Glutamatergic neuron (in vitro differentiated cells): ENCODE measurements at regions not wholly inside any gene's neighbourhood (a gene's known extent, or its start where the extent isn't known, plus 50 kb on each side); places are given as distances from the start of the nearest gene placed in this dataset.

Source experiments
- DNase-seq: peaks from one replicate; pipeline ENCODE4 v3.0.0; 2022
- H3K27ac Mint-ChIP-seq: one replicate; pipeline ENCODE4 v1.8.0; 2020; ENCODE audit warnings: mild to moderate bottlenecking, mixed read lengths, inconsistent platforms; ENCODE audit not compliant: unreplicated experiment
- H3K27me3 Mint-ChIP-seq: one replicate; pipeline ENCODE4 v1.8.0; 2020; ENCODE audit warnings: mild to moderate bottlenecking, moderate library complexity, mixed read lengths, inconsistent platforms; ENCODE audit not compliant: unreplicated experiment
- H3K36me3 Mint-ChIP-seq: one replicate; pipeline ENCODE4 v1.8.0; 2020; ENCODE audit warnings: mild to moderate bottlenecking, mixed read lengths, inconsistent platforms; ENCODE audit not compliant: unreplicated experiment
- H3K4me1 Mint-ChIP-seq: one replicate; pipeline ENCODE4 v1.8.0; 2020; ENCODE audit warnings: mild to moderate bottlenecking, low read depth, mixed read lengths, inconsistent platforms; ENCODE audit not compliant: unreplicated experiment
- H3K4me3 Mint-ChIP-seq: one replicate; pipeline ENCODE4 v1.8.0; 2020; ENCODE audit warnings: mild to moderate bottlenecking, mixed read lengths, inconsistent platforms; ENCODE audit not compliant: unreplicated experiment
- H3K9me3 Mint-ChIP-seq: one replicate; pipeline ENCODE4 v1.8.0; 2020; ENCODE audit warnings: mild to moderate bottlenecking, moderate library complexity, mixed read lengths, inconsistent platforms; ENCODE audit not compliant: unreplicated experiment
- CTCF ChIP-seq: fragments of 200-600 bp; sonication (generic); IDR thresholded peaks from one replicate; pipeline ENCODE4 v1.5.0; 2021; ENCODE audit not compliant: partially characterized antibody, unreplicated experiment

DNA sequence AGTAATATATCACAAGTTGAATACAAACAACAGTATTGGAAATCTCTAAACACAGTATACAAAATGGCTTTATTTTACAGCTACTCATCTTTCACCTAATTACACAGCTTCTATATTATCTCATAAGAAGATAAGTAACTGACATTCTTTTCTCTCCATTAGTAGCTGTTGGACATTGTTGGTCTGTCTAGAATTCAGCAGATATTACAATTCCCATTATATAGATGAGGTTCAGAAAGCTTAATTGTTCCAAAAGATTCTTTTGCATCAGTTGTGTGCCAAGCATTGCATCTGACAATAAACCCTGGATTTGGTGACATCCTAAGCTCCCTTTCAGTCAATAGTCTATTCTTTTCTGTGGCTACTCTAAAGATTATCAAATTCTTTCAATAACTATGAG is 187.0 kb downstream of the NTMT2 start:
- Mint-ChIP-seq H3K27ac (no peak overlapping the region), H3K36me3 (no peaks in the 10 kb centered on the region), H3K4me3 (no peak overlapping the region), H3K9me3 (no peaks in the 10 kb centered on the region), H3K4me1 (no peaks in the 10 kb centered on the region), H3K27me3 (peaks cover under 1% of the 10 kb centered on the region)
- DNase-seq, result no peak
- TF ChIP-seq CTCF, result no peak

DNA sequence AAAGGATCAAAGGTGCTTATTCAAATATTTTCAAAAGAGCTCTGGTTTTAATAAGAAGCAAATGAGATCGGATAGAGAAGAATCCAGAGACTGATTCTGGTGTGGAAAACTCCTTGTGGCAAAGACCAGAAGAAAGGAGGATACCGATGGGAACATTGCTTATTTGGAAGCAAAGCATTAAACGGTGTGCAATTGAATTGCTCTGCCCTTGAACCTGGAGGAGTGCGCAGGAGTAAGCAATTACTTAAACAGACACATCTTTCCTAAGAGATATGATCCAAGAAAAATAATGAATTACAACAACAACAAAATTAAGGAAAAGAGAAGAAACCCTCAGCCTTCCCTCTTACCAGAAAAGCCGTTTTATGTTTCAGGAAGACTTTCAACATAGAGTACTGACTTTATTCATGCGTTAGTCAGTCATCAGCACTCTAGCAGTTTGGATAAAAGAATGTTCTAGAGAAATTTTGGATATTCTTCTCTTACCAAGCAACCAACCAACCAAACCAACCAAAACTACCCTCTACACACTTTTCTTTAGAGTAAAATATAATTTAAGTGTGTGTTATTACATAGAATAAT is 191.7 kb downstream of the NTMT2 start:
- no peak overlapping the region for H3K27ac Mint-ChIP-seq
- H3K27me3 Mint-ChIP-seq, result no peaks in the 10 kb centered on the region

GRCh38 chr1:170339534-170339933 is 192.4 kb upstream of the GORAB start:
- no peak overlapping the region for H3K4me3 Mint-ChIP-seq
- DNase-seq, result no peak
- H3K4me1 Mint-ChIP-seq, result no peaks in the 10 kb centered on the region
- no peaks in the 10 kb centered on the region for H3K36me3 Mint-ChIP-seq
- no peaks in the 10 kb centered on the region for H3K9me3 Mint-ChIP-seq
- H3K27me3 Mint-ChIP-seq, result no peaks in the 10 kb centered on the region
- no peak for TF ChIP-seq CTCF
- no peak overlapping the region for H3K27ac Mint-ChIP-seq

More for the DNA sequence above, 191.7 kb downstream of the NTMT2 start:
- Mint-ChIP-seq H3K9me3 (no peaks in the 10 kb centered on the region), H3K4me1 (no peaks in the 10 kb centered on the region), H3K36me3 (no peaks in the 10 kb centered on the region), H3K4me3 (no peak overlapping the region)
- TF ChIP-seq CTCF, result no peak
- no peak for DNase-seq

DNA sequence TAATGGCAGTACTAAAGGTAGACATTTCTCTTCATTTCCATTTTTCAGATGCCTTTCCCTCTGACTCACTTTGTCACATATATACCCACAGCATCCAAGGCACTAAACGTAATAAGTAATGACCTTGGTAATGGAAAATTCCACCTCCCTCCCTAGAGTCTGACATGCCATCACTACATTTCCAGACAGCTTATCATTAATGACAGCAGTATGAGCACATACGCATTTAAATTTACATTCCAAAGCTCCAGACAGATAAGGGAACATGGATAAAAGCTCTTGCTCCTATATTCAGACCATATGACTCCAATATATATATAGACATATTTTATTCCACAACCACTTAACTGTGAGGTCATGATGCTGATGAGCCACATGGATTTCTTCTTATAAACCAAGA is 191.7 kb upstream of the GORAB start:
- no peak for TF ChIP-seq CTCF
- no peak overlapping the region for H3K27ac Mint-ChIP-seq
- no peak for DNase-seq
- H3K9me3 Mint-ChIP-seq, result no peaks in the 10 kb centered on the region
- H3K36me3 Mint-ChIP-seq, result no peaks in the 10 kb centered on the region
- H3K27me3 Mint-ChIP-seq, result no peaks in the 10 kb centered on the region
- H3K4me1 Mint-ChIP-seq, result no peaks in the 10 kb centered on the region
- no peak overlapping the region for H3K4me3 Mint-ChIP-seq

GRCh38 chr1:170351366-170351946 is 180.5 kb upstream of the GORAB start:
- Mint-ChIP-seq H3K27ac (no peak overlapping the region), H3K4me1 (peaks cover 2% of the 10 kb centered on the region), H3K4me3 (no peak overlapping the region), H3K36me3 (no peaks in the 10 kb centered on the region), H3K9me3 (peaks cover 3% of the 10 kb centered on the region), H3K27me3 (no peaks in the 10 kb centered on the region)
- TF ChIP-seq CTCF, result no peak
- DNase-seq, result no peak
